Tibial nerve (tissue), 4 donors: ENCODE measurements at regions not wholly inside any gene's neighbourhood (a gene's known extent, or its start where the extent isn't known, plus 50 kb on each side); places are given as distances from the start of the nearest gene placed in this dataset.

ENCODE experiments used
- CTCF ChIP-seq, 5 experiments: fragments of 200-600 bp in 3 of 5; fragments of 450-650 bp in 2 of 5; sonication (generic) in 3 of 5; IDR thresholded peaks; one replicate each; pipeline ENCODE4 v1.5.1; 2016 to 2019; ENCODE audit warnings: antibody characterized with exemption in 5 of 5, mild to moderate bottlenecking in 3 of 5, moderate library complexity in 2 of 5
- EP300 ChIP-seq, 2 donors: sonication (generic); formaldehyde crosslinking; IDR thresholded peaks; one replicate each; pipeline ENCODE4 v1.6.1; 2017; ENCODE audit warnings: antibody characterized with exemption in 2 of 2, mild to moderate bottlenecking in 1 of 2
- POLR2A ChIP-seq, 2 donors: fragments of 450-650 bp; IDR thresholded peaks; one replicate each; pipeline ENCODE4 v1.6.1; 2017; ENCODE audit warnings: antibody characterized with exemption in 2 of 2, mild to moderate bottlenecking in 2 of 2, moderate library complexity in 2 of 2

DNA sequence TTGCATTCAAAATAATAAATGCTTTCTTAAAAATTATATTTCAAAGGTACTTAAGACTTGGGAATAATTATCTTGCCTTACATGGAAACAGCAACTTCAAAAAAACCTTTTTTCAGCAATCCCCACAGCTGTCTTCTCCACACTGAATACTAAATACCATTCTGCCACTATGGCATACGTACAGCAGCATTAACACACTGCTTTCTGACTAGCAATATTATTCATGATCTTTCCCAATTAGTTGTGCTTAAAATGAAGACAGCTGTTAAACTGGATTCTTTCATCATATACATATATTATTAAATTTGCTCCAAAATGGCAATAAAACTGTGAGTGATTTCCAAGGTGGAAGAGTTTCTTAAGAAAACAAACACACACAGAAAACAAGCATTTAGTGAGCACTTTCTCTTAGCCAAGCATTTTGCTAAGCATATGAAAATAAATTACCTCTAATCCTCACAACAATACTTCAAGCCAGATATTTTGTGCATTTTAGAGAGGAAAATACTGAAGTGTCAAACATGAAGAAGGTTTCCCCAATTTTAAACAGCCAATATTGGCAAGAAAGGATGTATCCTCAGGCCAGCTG, 609.5 kb downstream of the SLITRK1 start:
- TF ChIP-seq CTCF (IDR thresholded peaks at IDR 0.05) (no peak), POLR2A (IDR thresholded peaks at IDR 0.05) (no peak), EP300 (IDR thresholded peaks at IDR 0.05) (no peak)
